T-helper 2 cell (primary cell): ENCODE measurements at regions not wholly inside any gene's neighbourhood (a gene's known extent, or its start where the extent isn't known, plus 50 kb on each side); places are given as distances from the start of the nearest gene placed in this dataset.
"Not testable (repeated sequence)": the region's sequence is repeated elsewhere in the genome, so short reads cannot be mapped to it uniquely, and the experiment has no call there.

ENCODE experiments used
- DNase-seq, 5 experiments: peaks; one replicate each; pipeline versions ENCODE4 v3.0.0 to v3.0.0-alpha.2; 2012 to 2022

- DNase-seq: no peak
Observed at GRCh38 chr7:142698429-142698828, 50.8 kb upstream of the PRSS1 start.

- DNase-seq: no peak
Observed at GRCh38 chr7:142697270-142697669, 52.0 kb upstream of the PRSS1 start.

- no peak for DNase-seq
Observed at GRCh38 chr7:142696456-142697179, 52.7 kb upstream of the PRSS1 start.

- DNase-seq: no peak
Observed at GRCh38 chr7:142693911-142694310, 55.4 kb upstream of the PRSS1 start.

GRCh38 chr7:142690554-142691182 is 58.6 kb upstream of the PRSS1 start:
- peak in 1 of 5 experiments; percentile 47 for DNase-seq

- no peak for DNase-seq
Observed at GRCh38 chr7:142689439-142690120, 59.7 kb upstream of the PRSS1 start.

GRCh38 chr7:142685877-142686508 is 63.3 kb upstream of the PRSS1 start:
- peak in 1 of 5 experiments; percentile 4 for DNase-seq

- no peak for DNase-seq
Observed at GRCh38 chr7:142681314-142682092, 67.8 kb upstream of the PRSS1 start.

GRCh38 chr7:142671506-142671905 is 77.8 kb upstream of the PRSS1 start:
- DNase-seq: no peak

GRCh38 chr7:142670511-142670910 is 78.8 kb upstream of the PRSS1 start:
- peak in 1 of 5 experiments; percentile 34 for DNase-seq

- DNase-seq: peak in 2 of 5 experiments; percentile 15
Observed at GRCh38 chr7:142669074-142669654, 80.1 kb upstream of the PRSS1 start.

- DNase-seq: no peak
Observed at GRCh38 chr7:142668495-142668894, 80.8 kb upstream of the PRSS1 start.

- DNase-seq: no peak
Observed at GRCh38 chr7:142657376-142657775, 91.9 kb upstream of the PRSS1 start.

- no peak for DNase-seq
Observed at GRCh38 chr7:142654398-142654797, 94.9 kb upstream of the PRSS1 start.

GRCh38 chr7:142647749-142648148 is 101.5 kb upstream of the PRSS1 start:
- no peak for DNase-seq

GRCh38 chr7:142646386-142647140 is 102.7 kb upstream of the PRSS1 start:
- no peak for DNase-seq

- no peak for DNase-seq
Observed at GRCh38 chr7:142645777-142646176, 103.5 kb upstream of the PRSS1 start.

- DNase-seq: no peak
Observed at GRCh38 chr7:142642316-142642715, 107.0 kb upstream of the PRSS1 start.

GRCh38 chr7:142641252-142641651 is 108.0 kb upstream of the PRSS1 start:
- DNase-seq: not testable (repeated sequence)

- DNase-seq: no peak
Observed at GRCh38 chr7:142638581-142638980, 110.7 kb upstream of the PRSS1 start.

GRCh38 chr7:142637240-142637639 is 112.0 kb upstream of the PRSS1 start:
- no peak for DNase-seq
